NB4 (cell line): ENCODE measurements at regions not wholly inside any gene's neighbourhood (a gene's known extent, or its start where the extent isn't known, plus 50 kb on each side); places are given as distances from the start of the nearest gene placed in this dataset.

Experiments used
- MYC ChIP-seq: IDR thresholded peaks from 2 replicates; pipeline ENCODE4 v1.6.1; 2011; ENCODE audit warnings: low read depth, low read length
- TF ChIP-seq, protein P1 (sequence below): IDR thresholded peaks from one replicate; pipeline ENCODE4 v1.5.1; 2012; ENCODE audit warnings: low read depth, low read length

DNA sequence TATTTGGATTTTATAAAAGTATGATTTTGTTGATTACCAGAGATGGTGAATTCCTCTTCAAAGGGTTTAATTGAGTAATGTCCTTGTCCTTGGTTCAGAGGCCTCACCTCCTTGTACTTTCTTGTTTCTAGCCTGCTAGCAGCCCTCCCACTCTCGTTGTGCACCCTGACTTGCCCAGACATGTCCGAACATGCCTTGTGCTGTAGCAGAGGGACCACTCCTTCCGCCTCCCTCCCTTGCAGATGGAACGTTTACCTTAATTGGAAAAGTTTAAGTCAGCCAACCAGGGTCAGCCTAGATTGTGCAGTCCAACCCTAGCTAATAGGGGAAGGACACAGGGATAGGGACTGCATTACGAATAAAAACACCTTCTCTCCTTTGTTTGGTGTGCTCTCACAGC is 406.9 kb upstream of the NMUR2 start:
- TF ChIP-seq MYC, result no peak
- TF ChIP-seq, protein P1, sequence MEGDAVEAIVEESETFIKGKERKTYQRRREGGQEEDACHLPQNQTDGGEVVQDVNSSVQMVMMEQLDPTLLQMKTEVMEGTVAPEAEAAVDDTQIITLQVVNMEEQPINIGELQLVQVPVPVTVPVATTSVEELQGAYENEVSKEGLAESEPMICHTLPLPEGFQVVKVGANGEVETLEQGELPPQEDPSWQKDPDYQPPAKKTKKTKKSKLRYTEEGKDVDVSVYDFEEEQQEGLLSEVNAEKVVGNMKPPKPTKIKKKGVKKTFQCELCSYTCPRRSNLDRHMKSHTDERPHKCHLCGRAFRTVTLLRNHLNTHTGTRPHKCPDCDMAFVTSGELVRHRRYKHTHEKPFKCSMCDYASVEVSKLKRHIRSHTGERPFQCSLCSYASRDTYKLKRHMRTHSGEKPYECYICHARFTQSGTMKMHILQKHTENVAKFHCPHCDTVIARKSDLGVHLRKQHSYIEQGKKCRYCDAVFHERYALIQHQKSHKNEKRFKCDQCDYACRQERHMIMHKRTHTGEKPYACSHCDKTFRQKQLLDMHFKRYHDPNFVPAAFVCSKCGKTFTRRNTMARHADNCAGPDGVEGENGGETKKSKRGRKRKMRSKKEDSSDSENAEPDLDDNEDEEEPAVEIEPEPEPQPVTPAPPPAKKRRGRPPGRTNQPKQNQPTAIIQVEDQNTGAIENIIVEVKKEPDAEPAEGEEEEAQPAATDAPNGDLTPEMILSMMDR, result no peak
